Skeletal muscle satellite cell (primary cell): ENCODE measurements at regions not wholly inside any gene's neighbourhood (a gene's known extent, or its start where the extent isn't known, plus 50 kb on each side); places are given as distances from the start of the nearest gene placed in this dataset.

ENCODE experiments used
- H3K27me3 ChIP-seq: 2 replicates; pipeline ENCODE4 v1.7.0; 2013; ENCODE audit warnings: low read length; ENCODE audit not compliant: control insufficient read depth, insufficient read depth
- H3K36me3 ChIP-seq: 2 replicates; pipeline ENCODE4 v1.7.0; 2013; ENCODE audit warnings: mild to moderate bottlenecking, control low read depth, low read length; ENCODE audit not compliant: insufficient read depth
- H3K4me1 ChIP-seq: 2 replicates; pipeline ENCODE4 v1.7.0; 2013; ENCODE audit warnings: low read length; ENCODE audit not compliant: control insufficient read depth, insufficient read depth
- H3K4me2 ChIP-seq: 2 replicates; pipeline ENCODE4 v1.7.0; 2013; ENCODE audit warnings: mild to moderate bottlenecking, low read length
- H3K4me3 ChIP-seq: 2 replicates; pipeline ENCODE4 v1.7.0; 2013; ENCODE audit warnings: low read length
- H3K9ac ChIP-seq: 2 replicates; pipeline ENCODE4 v1.7.0; 2013; ENCODE audit warnings: mild to moderate bottlenecking, low read depth, low read length, moderate library complexity
- H3K9me3 ChIP-seq: replicated peaks from 2 replicates; pipeline ENCODE4 v1.7.0; 2013; ENCODE audit warnings: mild to moderate bottlenecking, control low read depth, low read length

GRCh38 chr9:14530841-14531240, 162.4 kb downstream of the ZDHHC21 start:
- H3K9ac ChIP-seq = no peak overlapping the region
- no peak overlapping the region for H3K4me2 ChIP-seq
- peaks cover 10% of the 10 kb centered on the region for H3K4me1 ChIP-seq
- H3K36me3 ChIP-seq = no peaks in the 10 kb centered on the region
- peaks cover 12% of the 10 kb centered on the region for H3K27me3 ChIP-seq
- no peak overlapping the region for H3K4me3 ChIP-seq
- no peaks in the 10 kb centered on the region for H3K9me3 ChIP-seq

- H3K4me3 ChIP-seq = no peak overlapping the region
- H3K27me3 ChIP-seq = peaks cover 7% of the 10 kb centered on the region
- H3K4me1 ChIP-seq = peaks cover 10% of the 10 kb centered on the region
- no peaks in the 10 kb centered on the region for H3K9me3 ChIP-seq
- no peaks in the 10 kb centered on the region for H3K36me3 ChIP-seq
- H3K9ac ChIP-seq = no peak overlapping the region
- no peak overlapping the region for H3K4me2 ChIP-seq
These were observed 162.9 kb downstream of the ZDHHC21 start for GRCh38 chr9:14530366-14530765.

- no peaks in the 10 kb centered on the region for H3K27me3 ChIP-seq
- H3K4me2 ChIP-seq = no peak overlapping the region
- H3K9ac ChIP-seq = no peak overlapping the region
- H3K4me1 ChIP-seq = peaks cover 10% of the 10 kb centered on the region
- H3K4me3 ChIP-seq = no peak overlapping the region
- no peaks in the 10 kb centered on the region for H3K36me3 ChIP-seq
- H3K9me3 ChIP-seq = no peaks in the 10 kb centered on the region
These were observed 163.6 kb downstream of the ZDHHC21 start for GRCh38 chr9:14529629-14530028.

DNA sequence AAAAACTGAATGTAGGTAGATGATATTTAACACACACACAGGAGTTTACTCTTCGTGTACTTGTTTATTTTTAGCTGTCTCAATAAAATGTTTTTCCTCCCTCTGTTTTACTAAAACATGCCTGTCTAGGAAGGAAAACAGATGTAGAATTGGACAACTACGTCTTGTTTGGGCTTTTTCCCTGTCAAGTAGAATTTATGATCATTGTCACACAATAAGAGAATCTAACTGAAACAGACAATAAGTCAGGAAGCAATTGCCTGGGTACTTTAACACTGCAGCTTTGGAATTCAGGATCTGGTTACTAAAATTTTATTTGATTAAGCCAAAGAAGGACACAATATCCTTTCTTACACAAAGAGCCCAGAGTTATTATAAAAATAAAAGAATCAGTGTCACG, 164.2 kb downstream of the ZDHHC21 start:
- no peak overlapping the region for H3K4me2 ChIP-seq
- H3K4me1 ChIP-seq = peaks cover 10% of the 10 kb centered on the region
- H3K4me3 ChIP-seq = no peak overlapping the region
- no peaks in the 10 kb centered on the region for H3K9me3 ChIP-seq
- H3K27me3 ChIP-seq = no peaks in the 10 kb centered on the region
- no peaks in the 10 kb centered on the region for H3K36me3 ChIP-seq
- H3K9ac ChIP-seq = no peak overlapping the region

GRCh38 chr9:14526504-14526903, 166.7 kb downstream of the ZDHHC21 start:
- Histone ChIP-seq H3K9me3 (no peaks in the 10 kb centered on the region), H3K4me2 (no peak overlapping the region), H3K27me3 (no peaks in the 10 kb centered on the region), H3K4me3 (no peak overlapping the region), H3K9ac (no peak overlapping the region), H3K36me3 (no peaks in the 10 kb centered on the region), H3K4me1 (no peaks in the 10 kb centered on the region)

- Histone ChIP-seq H3K4me3 (no peak overlapping the region), H3K9me3 (no peaks in the 10 kb centered on the region), H3K9ac (no peak overlapping the region), H3K4me2 (no peak overlapping the region), H3K36me3 (no peaks in the 10 kb centered on the region), H3K4me1 (no peaks in the 10 kb centered on the region), H3K27me3 (no peaks in the 10 kb centered on the region)
These were observed 167.4 kb downstream of the ZDHHC21 start for GRCh38 chr9:14525856-14526255.

- Histone ChIP-seq H3K4me2 (no peak overlapping the region), H3K27me3 (no peaks in the 10 kb centered on the region), H3K9ac (no peak overlapping the region), H3K9me3 (no peaks in the 10 kb centered on the region), H3K4me1 (no peaks in the 10 kb centered on the region), H3K36me3 (no peaks in the 10 kb centered on the region), H3K4me3 (no peak overlapping the region)
These were observed 168.2 kb downstream of the ZDHHC21 start for GRCh38 chr9:14524873-14525515.

DNA sequence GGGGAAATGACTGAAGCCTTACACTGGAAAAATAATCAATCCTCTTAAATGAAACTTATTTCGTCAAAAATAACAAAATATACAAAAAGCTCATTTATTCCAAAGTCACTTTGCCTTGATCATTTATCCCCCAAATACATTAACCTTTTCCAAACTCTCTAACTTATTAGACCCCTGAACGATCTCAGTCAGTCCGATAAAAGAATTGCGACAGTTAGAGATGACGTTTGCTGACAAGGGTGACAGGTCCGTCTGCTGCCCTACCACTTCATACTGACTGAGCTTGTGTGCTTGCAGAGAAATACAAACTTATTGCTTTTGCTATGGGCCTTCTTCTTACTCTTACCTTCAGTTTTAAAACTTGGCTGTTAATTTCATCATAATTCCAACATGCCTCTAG, 169.7 kb downstream of the ZDHHC21 start:
- H3K4me1 ChIP-seq = no peaks in the 10 kb centered on the region
- H3K27me3 ChIP-seq = no peaks in the 10 kb centered on the region
- H3K9me3 ChIP-seq = no peaks in the 10 kb centered on the region
- H3K9ac ChIP-seq = no peak overlapping the region
- no peaks in the 10 kb centered on the region for H3K36me3 ChIP-seq
- H3K4me3 ChIP-seq = no peak overlapping the region
- H3K4me2 ChIP-seq = no peak overlapping the region

DNA sequence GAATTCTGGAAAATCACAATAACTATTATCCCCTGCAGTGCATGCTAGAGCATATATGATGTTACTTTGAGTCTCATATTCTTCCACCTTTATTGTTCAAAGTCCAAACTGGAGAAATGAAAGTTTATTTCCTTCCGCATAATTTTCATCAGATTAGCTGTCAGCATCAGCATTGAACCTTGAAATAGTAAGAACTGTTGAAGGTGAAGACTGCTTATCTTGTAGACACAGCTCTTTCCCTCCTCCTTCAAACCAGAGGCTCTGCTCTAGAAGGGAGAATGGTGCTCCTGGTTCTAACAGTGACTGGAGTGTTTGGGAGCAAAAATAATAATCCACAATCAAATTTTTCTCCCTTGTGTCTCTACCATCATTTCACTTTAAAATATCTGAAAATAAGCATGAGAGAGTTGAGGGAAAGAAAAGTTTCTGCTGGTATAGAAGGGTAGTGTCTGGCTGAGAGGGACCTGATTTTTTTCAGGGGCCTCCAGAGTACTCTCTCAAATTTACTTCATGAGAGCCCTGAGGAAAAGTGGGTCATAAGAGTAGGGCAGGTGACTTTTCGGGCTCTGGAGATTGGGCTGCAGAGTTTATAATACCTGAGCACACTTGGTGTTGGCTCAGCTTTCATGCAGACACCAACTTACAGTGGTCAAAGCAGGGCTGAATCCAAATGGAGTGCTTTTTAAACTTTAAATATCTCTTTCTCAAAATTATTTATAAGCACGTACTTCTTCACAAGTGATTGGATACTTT, 170.4 kb downstream of the ZDHHC21 start:
- Histone ChIP-seq H3K4me3 (no peak overlapping the region), H3K4me2 (no peak overlapping the region), H3K9ac (no peak overlapping the region), H3K36me3 (no peaks in the 10 kb centered on the region), H3K9me3 (no peaks in the 10 kb centered on the region), H3K4me1 (no peaks in the 10 kb centered on the region), H3K27me3 (no peaks in the 10 kb centered on the region)

GRCh38 chr9:14520341-14520740, 172.9 kb downstream of the ZDHHC21 start:
- no peak overlapping the region for H3K4me2 ChIP-seq
- no peak overlapping the region for H3K4me3 ChIP-seq
- H3K9ac ChIP-seq = no peak overlapping the region
- H3K27me3 ChIP-seq = no peaks in the 10 kb centered on the region
- H3K36me3 ChIP-seq = no peaks in the 10 kb centered on the region
- no peaks in the 10 kb centered on the region for H3K4me1 ChIP-seq
- no peaks in the 10 kb centered on the region for H3K9me3 ChIP-seq

DNA sequence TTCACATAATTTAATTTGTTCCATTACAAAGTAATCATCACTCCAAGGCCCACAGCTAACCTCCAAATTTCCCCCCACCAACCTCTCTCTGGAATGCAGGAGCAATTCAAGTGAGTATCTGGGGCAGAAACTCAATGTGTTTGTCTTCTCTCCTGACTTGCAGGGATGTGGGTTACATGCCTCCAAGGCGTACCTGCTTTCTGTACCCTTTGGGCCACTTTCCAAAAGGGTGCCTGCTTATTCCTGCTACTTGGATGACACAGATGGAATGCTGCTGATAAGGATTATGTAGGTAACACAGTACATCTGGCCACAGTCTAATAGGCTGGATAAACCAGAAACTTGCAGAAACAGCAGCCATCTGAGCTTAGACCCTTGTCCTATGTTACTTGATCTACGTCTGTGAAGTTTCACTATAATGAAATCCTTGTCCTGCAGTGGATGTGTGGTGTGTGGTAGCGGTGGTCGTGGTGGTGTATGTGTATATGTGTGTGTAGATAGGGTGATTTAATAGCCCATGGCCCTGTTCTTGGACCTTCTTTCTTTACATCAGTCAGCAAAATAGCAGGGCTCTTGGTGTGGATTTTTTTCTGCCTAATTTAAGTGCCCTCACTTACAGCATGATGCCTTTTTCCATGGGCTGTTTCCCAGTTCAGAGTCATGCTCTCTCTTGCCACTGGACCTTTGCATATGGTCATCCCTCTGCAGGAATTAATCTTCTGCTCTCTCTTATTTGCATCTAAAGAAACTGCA, 175.9 kb downstream of the ZDHHC21 start:
- Histone ChIP-seq H3K9ac (no peak overlapping the region), H3K4me3 (no peak overlapping the region), H3K4me2 (no peak overlapping the region), H3K9me3 (no peaks in the 10 kb centered on the region), H3K4me1 (no peaks in the 10 kb centered on the region), H3K36me3 (no peaks in the 10 kb centered on the region), H3K27me3 (no peaks in the 10 kb centered on the region)
